ENCODE measurements at regions not wholly inside any gene's neighbourhood (a gene's known extent, or its start where the extent isn't known, plus 50 kb on each side); places are given as distances from the start of the nearest gene placed in this dataset.

- in situ Hi-C loops (cut with MboI; ENCODE audit: low pct_unique_long_range_greater_than_20kb, low sequenced_read_pairs, unreplicated experiment) = no loop called here
- no peak for DNase-seq (ENCODE audit: low spot score)
- TF ChIP-seq, protein P1, sequence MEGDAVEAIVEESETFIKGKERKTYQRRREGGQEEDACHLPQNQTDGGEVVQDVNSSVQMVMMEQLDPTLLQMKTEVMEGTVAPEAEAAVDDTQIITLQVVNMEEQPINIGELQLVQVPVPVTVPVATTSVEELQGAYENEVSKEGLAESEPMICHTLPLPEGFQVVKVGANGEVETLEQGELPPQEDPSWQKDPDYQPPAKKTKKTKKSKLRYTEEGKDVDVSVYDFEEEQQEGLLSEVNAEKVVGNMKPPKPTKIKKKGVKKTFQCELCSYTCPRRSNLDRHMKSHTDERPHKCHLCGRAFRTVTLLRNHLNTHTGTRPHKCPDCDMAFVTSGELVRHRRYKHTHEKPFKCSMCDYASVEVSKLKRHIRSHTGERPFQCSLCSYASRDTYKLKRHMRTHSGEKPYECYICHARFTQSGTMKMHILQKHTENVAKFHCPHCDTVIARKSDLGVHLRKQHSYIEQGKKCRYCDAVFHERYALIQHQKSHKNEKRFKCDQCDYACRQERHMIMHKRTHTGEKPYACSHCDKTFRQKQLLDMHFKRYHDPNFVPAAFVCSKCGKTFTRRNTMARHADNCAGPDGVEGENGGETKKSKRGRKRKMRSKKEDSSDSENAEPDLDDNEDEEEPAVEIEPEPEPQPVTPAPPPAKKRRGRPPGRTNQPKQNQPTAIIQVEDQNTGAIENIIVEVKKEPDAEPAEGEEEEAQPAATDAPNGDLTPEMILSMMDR (IDR thresholded peaks at IDR 0.05; ENCODE audit: extremely low read depth, insufficient read depth, missing control alignments) = no peak
Observed at GRCh38 chr12:111078731-111079130, 158.4 kb upstream of the MYL2 start.

GRCh38 chr12:111076611-111077451, 156.5 kb upstream of the MYL2 start:
- in situ Hi-C loops (cut with MboI; ENCODE audit: low pct_unique_long_range_greater_than_20kb, low sequenced_read_pairs, unreplicated experiment) = no loop called here
- no peak for DNase-seq (ENCODE audit: low spot score)
- TF ChIP-seq, protein P1 (IDR thresholded peaks at IDR 0.05; ENCODE audit: extremely low read depth, insufficient read depth, missing control alignments) = no peak

- TF ChIP-seq, protein P1 (IDR thresholded peaks at IDR 0.05; ENCODE audit: extremely low read depth, insufficient read depth, missing control alignments) = no peak
- no peak for DNase-seq (ENCODE audit: low spot score)
- in situ Hi-C loops (cut with MboI; ENCODE audit: low pct_unique_long_range_greater_than_20kb, low sequenced_read_pairs, unreplicated experiment) = no loop called here
Observed at GRCh38 chr12:111076199-111076598, 155.8 kb upstream of the MYL2 start.

DNA sequence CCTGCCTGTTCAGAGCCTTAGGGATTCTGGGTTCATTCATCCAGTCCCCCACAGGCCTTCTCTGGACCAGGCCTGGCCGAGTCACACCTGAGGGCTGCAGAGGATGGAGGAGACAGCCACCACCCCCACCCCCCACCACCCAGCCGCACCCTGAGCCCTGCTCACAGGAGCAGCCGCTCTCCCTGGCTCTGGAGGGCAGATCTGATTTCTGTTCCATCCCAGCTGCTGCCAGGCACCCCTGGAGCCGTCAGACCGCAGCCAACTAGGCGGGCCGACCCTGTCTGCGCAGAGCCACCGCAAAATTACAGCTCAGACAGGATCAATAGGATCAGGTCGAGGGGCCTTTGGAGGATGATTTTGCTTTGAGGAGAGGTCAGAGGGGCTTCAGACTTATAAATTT, 154.6 kb upstream of the MYL2 start:
- DNase-seq (ENCODE audit: low spot score) = no peak
- TF ChIP-seq, protein P1 (IDR thresholded peaks at IDR 0.05; ENCODE audit: extremely low read depth, insufficient read depth, missing control alignments) = no peak
- in situ Hi-C loops (cut with MboI; ENCODE audit: low pct_unique_long_range_greater_than_20kb, low sequenced_read_pairs, unreplicated experiment) = no loop called here

DNA sequence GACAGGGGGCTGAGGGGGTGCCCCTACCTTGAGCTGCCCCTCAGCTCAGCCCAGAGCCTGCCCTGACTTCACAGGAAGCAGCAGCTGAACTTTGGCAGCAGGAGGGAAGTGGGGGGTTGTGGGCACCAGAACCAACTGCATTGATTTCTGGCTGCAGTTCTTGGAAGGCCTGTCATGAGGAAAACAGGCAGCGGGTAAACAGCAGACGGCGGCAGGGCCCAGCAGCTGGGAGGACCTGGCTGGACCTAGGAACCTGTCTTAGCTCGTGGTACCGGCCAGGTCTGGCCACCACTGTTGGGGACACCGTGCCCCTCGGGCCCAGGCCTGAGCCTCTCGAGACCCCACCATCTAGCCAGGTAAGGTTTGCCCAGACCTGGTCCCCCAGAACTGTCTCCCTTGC, 154.2 kb upstream of the MYL2 start:
- TF ChIP-seq, protein P1 (IDR thresholded peaks at IDR 0.05; ENCODE audit: extremely low read depth, insufficient read depth, missing control alignments) = no peak
- DNase-seq (ENCODE audit: low spot score) = no peak
- in situ Hi-C loops (cut with MboI; ENCODE audit: low pct_unique_long_range_greater_than_20kb, low sequenced_read_pairs, unreplicated experiment) = no loop called here

GRCh38 chr12:111073370-111073769, 153.0 kb upstream of the MYL2 start:
- TF ChIP-seq, protein P1 (IDR thresholded peaks at IDR 0.05; ENCODE audit: extremely low read depth, insufficient read depth, missing control alignments) = no peak
- in situ Hi-C loops (cut with MboI; ENCODE audit: low pct_unique_long_range_greater_than_20kb, low sequenced_read_pairs, unreplicated experiment) = no loop called here
- no peak for DNase-seq (ENCODE audit: low spot score)
